ENCODE measurements at regions not wholly inside any gene's neighbourhood (a gene's known extent, or its start where the extent isn't known, plus 50 kb on each side); places are given as distances from the start of the nearest gene placed in this dataset.

GRCh38 chr12:115438314-115438713 is 754.3 kb upstream of the TBX3 start:
- H3K9me3 ChIP-seq (ENCODE audit: insufficient read depth, low read depth, low read length) = 0 out of 2 replicates have a peak, but pooled peaks cover 2% of the 10 kb centered on the region
- H3K27me3 ChIP-seq (ENCODE audit: insufficient read depth, low read length, poor library complexity, severe bottlenecking) = no peaks in the 10 kb centered on the region

GRCh38 chr12:115437061-115437567 is 753.1 kb upstream of the TBX3 start:
- H3K36me3 ChIP-seq (ENCODE audit: insufficient read depth, low read length) = no peaks in the 10 kb centered on the region
- TF ChIP-seq EZH2phosphoT487 (IDR thresholded peaks at IDR 0.05; ENCODE audit: borderline replicate concordance) = no peak
- TF ChIP-seq CTCF (conservative IDR thresholded peaks at IDR 0.05; ENCODE audit: low read length) = no peak
- no peak overlapping the region for H2AFZ ChIP-seq (ENCODE audit: low read length)
- H3K9ac ChIP-seq (ENCODE audit: low read depth, low read length, poor library complexity, severe bottlenecking) = no peak overlapping the region
- no peak overlapping the region for H3K4me2 ChIP-seq (ENCODE audit: low read depth, low read length, poor library complexity, severe bottlenecking)
- H3K4me1 ChIP-seq (ENCODE audit: insufficient read depth, low read length, poor library complexity, severe bottlenecking) = no peaks in the 10 kb centered on the region
- H3K4me3 ChIP-seq (ENCODE audit: low read length, poor library complexity, severe bottlenecking) = no peak overlapping the region
- no peaks in the 10 kb centered on the region for H3K27me3 ChIP-seq (ENCODE audit: insufficient read depth, low read length, poor library complexity, severe bottlenecking)
- no peaks in the 10 kb centered on the region for H3K9me2 ChIP-seq (replicated peaks; ENCODE audit: low read depth, low read length)
- H3K79me2 ChIP-seq (ENCODE audit: insufficient read depth, low read length) = no peaks in the 10 kb centered on the region
- H4K20me1 ChIP-seq (ENCODE audit: insufficient read depth, low read length, poor library complexity, severe bottlenecking) = no peaks in the 10 kb centered on the region
- H3F3A ChIP-seq (ENCODE audit: low read depth) = no peaks in the 10 kb centered on the region
- H3K9me3 ChIP-seq (ENCODE audit: insufficient read depth, low read depth, low read length) = 0 out of 2 replicates have a peak, but pooled peaks cover 2% of the 10 kb centered on the region

More at GRCh38 chr12:115438314-115438713, 754.3 kb upstream of the TBX3 start:
- Histone ChIP-seq H3K9ac (ENCODE audit: low read depth, low read length, poor library complexity, severe bottlenecking) (no peak overlapping the region), H3K4me3 (ENCODE audit: low read length, poor library complexity, severe bottlenecking) (no peak overlapping the region), H3K79me2 (ENCODE audit: insufficient read depth, low read length) (no peaks in the 10 kb centered on the region), H3K9me2 (replicated peaks; ENCODE audit: low read depth, low read length) (no peaks in the 10 kb centered on the region), H2AFZ (ENCODE audit: low read length) (no peak overlapping the region), H3K4me1 (ENCODE audit: insufficient read depth, low read length, poor library complexity, severe bottlenecking) (no peaks in the 10 kb centered on the region), H4K20me1 (ENCODE audit: insufficient read depth, low read length, poor library complexity, severe bottlenecking) (no peaks in the 10 kb centered on the region), H3K36me3 (ENCODE audit: insufficient read depth, low read length) (no peaks in the 10 kb centered on the region), H3F3A (ENCODE audit: low read depth) (no peaks in the 10 kb centered on the region), H3K4me2 (ENCODE audit: low read depth, low read length, poor library complexity, severe bottlenecking) (no peak overlapping the region)
- TF ChIP-seq EZH2phosphoT487 (IDR thresholded peaks at IDR 0.05; ENCODE audit: borderline replicate concordance) = no peak
- no peak for TF ChIP-seq CTCF (conservative IDR thresholded peaks at IDR 0.05; ENCODE audit: low read length)

GRCh38 chr12:115433014-115433634 is 749.1 kb upstream of the TBX3 start:
- H4K20me1 ChIP-seq (ENCODE audit: insufficient read depth, low read length, poor library complexity, severe bottlenecking) = no peaks in the 10 kb centered on the region
- no peak for TF ChIP-seq EZH2phosphoT487 (IDR thresholded peaks at IDR 0.05; ENCODE audit: borderline replicate concordance)
- TF ChIP-seq CTCF (conservative IDR thresholded peaks at IDR 0.05; ENCODE audit: low read length) = no peak
- H3K4me2 ChIP-seq (ENCODE audit: low read depth, low read length, poor library complexity, severe bottlenecking) = no peak overlapping the region
- no peaks in the 10 kb centered on the region for H3K79me2 ChIP-seq (ENCODE audit: insufficient read depth, low read length)
- H3F3A ChIP-seq (ENCODE audit: low read depth) = no peaks in the 10 kb centered on the region
- H2AFZ ChIP-seq (ENCODE audit: low read length) = no peak overlapping the region
- no peaks in the 10 kb centered on the region for H3K36me3 ChIP-seq (ENCODE audit: insufficient read depth, low read length)
- no peaks in the 10 kb centered on the region for H3K4me1 ChIP-seq (ENCODE audit: insufficient read depth, low read length, poor library complexity, severe bottlenecking)
- H3K9me3 ChIP-seq (ENCODE audit: insufficient read depth, low read depth, low read length) = 0 out of 2 replicates have a peak, but pooled peaks cover 2% of the 10 kb centered on the region
- no peaks in the 10 kb centered on the region for H3K9me2 ChIP-seq (replicated peaks; ENCODE audit: low read depth, low read length)
- H3K27me3 ChIP-seq (ENCODE audit: insufficient read depth, low read length, poor library complexity, severe bottlenecking) = no peaks in the 10 kb centered on the region
- H3K9ac ChIP-seq (ENCODE audit: low read depth, low read length, poor library complexity, severe bottlenecking) = no peak overlapping the region
- no peak overlapping the region for H3K4me3 ChIP-seq (ENCODE audit: low read length, poor library complexity, severe bottlenecking)

Data from Loucy (cell line).